HCT116 (cell line): ENCODE measurements at regions not wholly inside any gene's neighbourhood (a gene's known extent, or its start where the extent isn't known, plus 50 kb on each side); places are given as distances from the start of the nearest gene placed in this dataset.

Source experiments
- ATAC-seq: fragments of 200-7000 bp; cut with Tn5 transposase; 2 replicates; pipeline ENCODE4 v1.9.1; 2020; ENCODE audit warnings: mild to moderate bottlenecking, moderate library complexity
- BruUV-seq: library from RNA; stranded (reverse); fragments of 400-500 nt; replicated peaks from 2 replicates; lab custom pipeline; 2021; lab: Mats Ljungman, UMichigan
- CTCF ChIA-PET: fragments of 300-600 bp; sonication (Branson Sonifier 250); formaldehyde crosslinking; loops from one replicate; lab custom pipeline; 2021; ENCODE audit warnings: antibody characterized with exemption; lab: Charles Lee
- POLR2A ChIA-PET: fragments of 300-600, 350-600 bp; sonication (Branson Sonifier 250); formaldehyde crosslinking; loops from one replicate; lab custom pipeline; 2021; ENCODE audit warnings: antibody characterized with exemption; lab: Charles Lee
- RAD21 ChIA-PET, 2 experiments: fragments of 300-600 bp; sonication (Branson Sonifier 250); formaldehyde crosslinking; loops; one replicate each; lab custom pipeline; 2023; ENCODE audit warnings: low total read pairs in 2 of 2; ENCODE audit not compliant: uncharacterized antibody in 2 of 2, unreplicated experiment in 2 of 2, low non-redundant PET in 1 of 2; lab: Charles Lee
- DNase-seq: peaks from one replicate; pipeline ENCODE4 v3.0.0-alpha.2; 2010; ENCODE audit warnings: low read depth, low spot score
- H2AFZ ChIP-seq: fragments of 200-600 bp; shearing (Covaris generic), sonication (generic); 2 replicates; pipeline ENCODE4 v1.6.1; 2017; ENCODE audit warnings: low read depth, mixed run types, mixed read lengths, antibody characterized with exemption, low read length; ENCODE audit not compliant: poor library complexity, severe bottlenecking
- H3K27ac ChIP-seq: 2 replicates; pipeline ENCODE4 v1.5.1; 2012; ENCODE audit warnings: low read depth, low read length
- H3K27me3 ChIP-seq: fragments of 200-600 bp; sonication (generic); 2 replicates; pipeline ENCODE4 v1.6.1; 2016; ENCODE audit warnings: mixed run types, low read length, mixed read lengths; ENCODE audit not compliant: insufficient read depth
- H3K36me3 ChIP-seq, 2 experiments: fragments of 200-500 bp in 1 of 2; fragments of 200-600 bp in 1 of 2; sonication (Bioruptor generic) in 1 of 2; sonication (generic) in 1 of 2; 2 replicates each; pipeline versions ENCODE4 v1.5.1 to v1.6.1; 2014 to 2016; ENCODE audit warnings: low read length in 2 of 2, inconsistent platforms in 1 of 2, mixed read lengths in 1 of 2, mixed run types in 1 of 2; ENCODE audit not compliant: insufficient read depth in 2 of 2, control insufficient read depth in 1 of 2
- H3K4me1 ChIP-seq, 2 experiments: fragments of 200-600 bp in 1 of 2; sonication (generic) in 1 of 2; 2 replicates each; pipeline versions ENCODE4 v1.5.1 to v1.6.1; 2012 to 2017; ENCODE audit warnings: low read length in 2 of 2, inconsistent platforms in 1 of 2, mild to moderate bottlenecking in 1 of 2, mixed read lengths in 1 of 2, mixed run types in 1 of 2, moderate library complexity in 1 of 2; ENCODE audit not compliant: insufficient read depth in 2 of 2, control insufficient read depth in 1 of 2
- H3K4me2 ChIP-seq: fragments of 200-600 bp; sonication (generic); 2 replicates; pipeline ENCODE4 v1.6.1; 2017; ENCODE audit warnings: mixed run types, low read length, mixed read lengths
- H3K4me3 ChIP-seq, 2 experiments: fragments of 200-600 bp in 1 of 2; sonication (generic) in 1 of 2; replicated peaks in 1 of 2; 2 replicates each; pipeline ENCODE4 v1.5.1; 2011 to 2016; ENCODE audit warnings: low read length in 2 of 2, control low read depth in 1 of 2, low read depth in 1 of 2, mild to moderate bottlenecking in 1 of 2, mixed read lengths in 1 of 2, mixed run types in 1 of 2
- H3K79me2 ChIP-seq: fragments of 200-600 bp; sonication (generic); 2 replicates; pipeline ENCODE4 v1.6.1; 2017; ENCODE audit warnings: mild to moderate bottlenecking, mixed run types, low read length, moderate library complexity, mixed read lengths; ENCODE audit not compliant: insufficient read depth
- H3K9ac ChIP-seq: fragments of 200-600 bp; sonication (generic); 2 replicates; pipeline ENCODE4 v1.6.1; 2016; ENCODE audit warnings: low read length, mixed read lengths
- H3K9me2 ChIP-seq: fragments of 200-600 bp; sonication (generic), shearing (Covaris generic); 2 replicates; pipeline ENCODE4 v1.6.1; 2017; ENCODE audit warnings: mixed run types, mild to moderate bottlenecking, moderate library complexity; ENCODE audit not compliant: insufficient read depth
- H3K9me3 ChIP-seq, 2 experiments: fragments of 200-500 bp in 1 of 2; fragments of 200-600 bp in 1 of 2; sonication (Bioruptor generic) in 1 of 2; sonication (generic) in 1 of 2; 2 replicates each; pipeline ENCODE4 v1.6.1; 2014 to 2017; ENCODE audit warnings: low read length in 2 of 2, mixed read lengths in 2 of 2, inconsistent platforms in 1 of 2, low read depth in 1 of 2, mild to moderate bottlenecking in 1 of 2, mixed run types in 1 of 2, moderate library complexity in 1 of 2; ENCODE audit not compliant: control insufficient read depth in 1 of 2, insufficient read depth in 1 of 2
- H4K20me1 ChIP-seq: fragments of 200-600 bp; sonication (generic), shearing (Covaris generic); 2 replicates; pipeline ENCODE4 v1.6.1; 2017; ENCODE audit warnings: mixed run types, mild to moderate bottlenecking, moderate library complexity; ENCODE audit not compliant: insufficient read depth
- CBX3 ChIP-seq: IDR thresholded peaks from 2 replicates; pipeline ENCODE4 v1.6.1; 2012; ENCODE audit warnings: low read depth
- CEBPB ChIP-seq: IDR thresholded peaks from 2 replicates; pipeline ENCODE4 v1.6.1; 2012; ENCODE audit warnings: low read depth
- EGR1 ChIP-seq: IDR thresholded peaks from 2 replicates; pipeline ENCODE4 v1.6.1; 2012; ENCODE audit warnings: low read depth
- EZH2 ChIP-seq: fragments of 200-600 bp; sonication (generic); IDR thresholded peaks from 2 replicates; pipeline ENCODE4 v1.6.1; 2017; ENCODE audit warnings: antibody characterized with exemption, mixed run types
- FOSL1 ChIP-seq: IDR thresholded peaks from 2 replicates; pipeline ENCODE4 v1.6.1; 2012; ENCODE audit warnings: low read depth
- POLR2A ChIP-seq: IDR thresholded peaks from 2 replicates; pipeline ENCODE4 v1.7.0; 2011; ENCODE audit warnings: borderline replicate concordance; ENCODE audit not compliant: insufficient read depth, insufficient read length; ENCODE audit errors: extremely low read depth
- POLR2AphosphoS5 ChIP-seq: IDR thresholded peaks from 2 replicates; pipeline ENCODE4 v1.6.1; 2011; ENCODE audit warnings: mild to moderate bottlenecking, low read depth, low read length, moderate library complexity
- RAD21 ChIP-seq: IDR thresholded peaks from 2 replicates; pipeline ENCODE4 v1.6.1; 2012; ENCODE audit warnings: low read depth, mild to moderate bottlenecking
- SIN3A ChIP-seq: IDR thresholded peaks from 2 replicates; pipeline ENCODE4 v1.6.1; 2012; ENCODE audit warnings: low read depth
- SP1 ChIP-seq: IDR thresholded peaks from 2 replicates; pipeline ENCODE4 v1.6.1; 2012; ENCODE audit warnings: low read depth
- TCF7L2 ChIP-seq: IDR thresholded peaks from 2 replicates; pipeline ENCODE4 v1.7.0; 2011; ENCODE audit warnings: borderline replicate concordance, inconsistent platforms; ENCODE audit not compliant: insufficient read depth, insufficient read length; ENCODE audit errors: extremely low read depth
- YY1 ChIP-seq: IDR thresholded peaks from 2 replicates; pipeline ENCODE4 v1.6.1; 2011; ENCODE audit warnings: low read length, low read depth, moderate library complexity, mild to moderate bottlenecking; ENCODE audit not compliant: insufficient replicate concordance; ENCODE audit errors: extremely low read depth
- ZFX ChIP-seq: fragments of 450-650 bp; IDR thresholded peaks from 2 replicates; pipeline ENCODE4 v1.6.1; 2017
- intact Hi-C: fragments of 100-400 bp; cut with micrococcal nuclease; formaldehyde crosslinking; loops from 2 replicates; pipeline ENCODE4 v1.10.0; 2022
- TF ChIP-seq, protein P1 (sequence below): IDR thresholded peaks from 2 replicates; pipeline ENCODE4 v1.6.1; 2012
- TF ChIP-seq, protein P2 (sequence below): IDR thresholded peaks from 2 replicates; pipeline ENCODE4 v1.6.1; 2011; ENCODE audit warnings: mild to moderate bottlenecking, low read length, moderate library complexity; ENCODE audit not compliant: insufficient replicate concordance; ENCODE audit errors: extremely low read depth

DNA sequence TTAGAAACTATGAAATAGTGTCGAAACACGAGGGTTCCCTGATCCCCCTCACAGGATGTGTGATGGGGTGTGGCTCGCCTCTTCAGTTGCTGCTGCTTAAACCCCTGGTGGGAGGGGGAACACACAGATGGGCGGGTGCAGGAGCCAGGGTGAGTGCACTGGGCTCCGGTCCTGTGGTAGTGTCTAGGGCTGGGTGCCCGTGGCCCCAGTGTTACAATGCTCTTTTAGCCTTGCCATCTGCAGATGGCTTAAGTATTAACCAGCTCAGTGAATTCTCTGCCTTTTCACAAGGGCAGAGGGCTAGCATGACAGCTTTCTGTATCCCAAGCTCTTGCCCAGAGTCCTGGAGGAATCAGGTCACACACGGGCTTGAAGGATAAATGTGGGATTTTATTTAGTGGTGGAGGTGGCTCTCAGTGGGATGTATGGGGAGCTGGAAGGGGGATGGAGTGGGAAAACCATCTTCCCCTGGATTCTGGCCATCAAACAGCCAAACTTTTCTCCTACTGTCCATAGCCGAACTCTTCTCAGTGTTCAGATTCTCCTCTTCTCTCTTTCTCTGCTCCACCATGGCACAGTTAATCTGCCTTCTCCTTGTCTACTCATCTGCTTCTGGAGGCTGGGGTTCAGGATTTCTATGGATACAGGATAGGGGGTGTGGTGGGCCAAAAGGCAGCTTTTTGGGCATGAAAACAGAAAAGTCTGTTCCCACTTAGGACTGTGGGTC, 659.0 kb downstream of the EPM2A start:
- H3K27ac ChIP-seq = no peak overlapping the region
- CTCF ChIA-PET = no interaction called here
- DNase-seq = no peak

More for the DNA sequence above, 659.0 kb downstream of the EPM2A start:
- H3K27me3 ChIP-seq = no peaks in the 10 kb centered on the region
- H3K9ac ChIP-seq = no peak overlapping the region
- no peak overlapping the region for H2AFZ ChIP-seq
- no peaks in the 10 kb centered on the region for H3K9me2 ChIP-seq
- H3K4me1 ChIP-seq = no peaks in the 10 kb centered on the region
- ATAC-seq = no peak
- no peak overlapping the region for H3K4me2 ChIP-seq
- H4K20me1 ChIP-seq = no peaks in the 10 kb centered on the region
- RAD21 ChIA-PET = no interaction called here
- intact Hi-C loops = no loop called here
- H3K36me3 ChIP-seq = no peaks in the 10 kb centered on the region
- BruUV-seq = no TSS peak
- H3K79me2 ChIP-seq = no peaks in the 10 kb centered on the region
- no peak overlapping the region for H3K4me3 ChIP-seq
- POLR2A ChIA-PET = no interaction called here
- no peaks in the 10 kb centered on the region for H3K9me3 ChIP-seq
- no peak for TF ChIP-seq POLR2AphosphoS5
- no peak for TF ChIP-seq POLR2A
- TF ChIP-seq SIN3A = no peak
- TF ChIP-seq SP1 = no peak
- TF ChIP-seq FOSL1 = no peak
- no peak for TF ChIP-seq ZFX
- TF ChIP-seq, protein P1, sequence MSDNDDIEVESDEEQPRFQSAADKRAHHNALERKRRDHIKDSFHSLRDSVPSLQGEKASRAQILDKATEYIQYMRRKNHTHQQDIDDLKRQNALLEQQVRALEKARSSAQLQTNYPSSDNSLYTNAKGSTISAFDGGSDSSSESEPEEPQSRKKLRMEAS = no peak
- TF ChIP-seq, protein P2, sequence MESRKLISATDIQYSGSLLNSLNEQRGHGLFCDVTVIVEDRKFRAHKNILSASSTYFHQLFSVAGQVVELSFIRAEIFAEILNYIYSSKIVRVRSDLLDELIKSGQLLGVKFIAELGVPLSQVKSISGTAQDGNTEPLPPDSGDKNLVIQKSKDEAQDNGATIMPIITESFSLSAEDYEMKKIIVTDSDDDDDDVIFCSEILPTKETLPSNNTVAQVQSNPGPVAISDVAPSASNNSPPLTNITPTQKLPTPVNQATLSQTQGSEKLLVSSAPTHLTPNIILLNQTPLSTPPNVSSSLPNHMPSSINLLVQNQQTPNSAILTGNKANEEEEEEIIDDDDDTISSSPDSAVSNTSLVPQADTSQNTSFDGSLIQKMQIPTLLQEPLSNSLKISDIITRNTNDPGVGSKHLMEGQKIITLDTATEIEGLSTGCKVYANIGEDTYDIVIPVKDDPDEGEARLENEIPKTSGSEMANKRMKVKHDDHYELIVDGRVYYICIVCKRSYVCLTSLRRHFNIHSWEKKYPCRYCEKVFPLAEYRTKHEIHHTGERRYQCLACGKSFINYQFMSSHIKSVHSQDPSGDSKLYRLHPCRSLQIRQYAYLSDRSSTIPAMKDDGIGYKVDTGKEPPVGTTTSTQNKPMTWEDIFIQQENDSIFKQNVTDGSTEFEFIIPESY = no peak
- no peak for TF ChIP-seq TCF7L2
- TF ChIP-seq CBX3 = no peak
- no peak for TF ChIP-seq EZH2
- TF ChIP-seq CEBPB = no peak
- TF ChIP-seq RAD21 = no peak
- TF ChIP-seq YY1 = no peak
- TF ChIP-seq EGR1 = no peak
